Tibial nerve (tissue), 4 donors: ENCODE measurements at regions not wholly inside any gene's neighbourhood (a gene's known extent, or its start where the extent isn't known, plus 50 kb on each side); places are given as distances from the start of the nearest gene placed in this dataset.

ENCODE experiments used
- EP300 ChIP-seq, 2 donors: sonication (generic); formaldehyde crosslinking; IDR thresholded peaks; one replicate each; pipeline ENCODE4 v1.6.1; 2017; ENCODE audit warnings: antibody characterized with exemption in 2 of 2, mild to moderate bottlenecking in 1 of 2
- POLR2A ChIP-seq, 2 donors: fragments of 450-650 bp; IDR thresholded peaks; one replicate each; pipeline ENCODE4 v1.6.1; 2017; ENCODE audit warnings: antibody characterized with exemption in 2 of 2, mild to moderate bottlenecking in 2 of 2, moderate library complexity in 2 of 2
- TF ChIP-seq, protein P1 (sequence below), 5 experiments: fragments of 200-600 bp in 3 of 5; fragments of 450-650 bp in 2 of 5; sonication (generic) in 3 of 5; IDR thresholded peaks; one replicate each; pipeline ENCODE4 v1.5.1; 2016 to 2019; ENCODE audit warnings: antibody characterized with exemption in 5 of 5, mild to moderate bottlenecking in 3 of 5, moderate library complexity in 2 of 5

DNA sequence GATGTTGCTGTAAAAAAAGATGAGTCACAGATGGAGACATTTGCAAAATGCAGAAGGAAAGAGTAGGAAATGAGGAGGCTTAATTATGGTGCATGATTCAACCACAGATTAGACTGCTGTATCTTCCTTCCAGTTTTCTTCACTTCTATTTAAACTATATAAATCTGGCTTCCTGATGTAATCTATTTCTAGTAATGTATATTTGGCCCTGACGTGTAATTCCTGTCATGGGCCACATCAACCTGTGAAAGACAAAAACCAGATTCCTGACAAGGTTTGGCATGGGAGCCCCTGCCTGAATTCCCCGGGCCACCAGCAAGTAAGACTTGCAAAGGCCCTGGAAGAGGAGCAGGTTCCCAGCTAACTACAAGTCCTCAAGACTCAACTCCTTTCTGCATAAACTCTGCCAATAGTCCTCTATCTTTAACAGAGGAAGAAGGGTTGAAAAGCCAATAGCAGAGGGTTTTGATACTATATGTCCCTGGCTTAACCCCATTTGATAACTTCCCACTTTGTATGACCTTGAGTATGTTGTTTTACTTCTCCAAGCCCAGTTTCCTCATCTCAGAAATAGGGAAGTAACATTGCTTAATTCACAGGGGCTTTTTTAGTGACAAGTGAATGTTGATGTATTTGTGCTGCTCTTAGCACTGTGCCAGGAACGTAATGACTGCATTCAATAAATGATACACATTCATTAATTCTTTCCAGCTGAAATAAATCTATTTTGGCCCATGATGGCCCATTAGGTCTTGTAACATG, 172.7 kb downstream of the SPRY2 start:
- TF ChIP-seq, protein P1, sequence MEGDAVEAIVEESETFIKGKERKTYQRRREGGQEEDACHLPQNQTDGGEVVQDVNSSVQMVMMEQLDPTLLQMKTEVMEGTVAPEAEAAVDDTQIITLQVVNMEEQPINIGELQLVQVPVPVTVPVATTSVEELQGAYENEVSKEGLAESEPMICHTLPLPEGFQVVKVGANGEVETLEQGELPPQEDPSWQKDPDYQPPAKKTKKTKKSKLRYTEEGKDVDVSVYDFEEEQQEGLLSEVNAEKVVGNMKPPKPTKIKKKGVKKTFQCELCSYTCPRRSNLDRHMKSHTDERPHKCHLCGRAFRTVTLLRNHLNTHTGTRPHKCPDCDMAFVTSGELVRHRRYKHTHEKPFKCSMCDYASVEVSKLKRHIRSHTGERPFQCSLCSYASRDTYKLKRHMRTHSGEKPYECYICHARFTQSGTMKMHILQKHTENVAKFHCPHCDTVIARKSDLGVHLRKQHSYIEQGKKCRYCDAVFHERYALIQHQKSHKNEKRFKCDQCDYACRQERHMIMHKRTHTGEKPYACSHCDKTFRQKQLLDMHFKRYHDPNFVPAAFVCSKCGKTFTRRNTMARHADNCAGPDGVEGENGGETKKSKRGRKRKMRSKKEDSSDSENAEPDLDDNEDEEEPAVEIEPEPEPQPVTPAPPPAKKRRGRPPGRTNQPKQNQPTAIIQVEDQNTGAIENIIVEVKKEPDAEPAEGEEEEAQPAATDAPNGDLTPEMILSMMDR (IDR thresholded peaks at IDR 0.05) = no peak
- TF ChIP-seq POLR2A (IDR thresholded peaks at IDR 0.05) = no peak
- TF ChIP-seq EP300 (IDR thresholded peaks at IDR 0.05) = peak; percentile 15 to 55
